ENCODE measurements at regions not wholly inside any gene's neighbourhood (a gene's known extent, or its start where the extent isn't known, plus 50 kb on each side); places are given as distances from the start of the nearest gene placed in this dataset.

GRCh38 chr7:17098515-17098914 lies 199.9 kb upstream of the AHR start:
- TF ChIP-seq RAD21 (IDR thresholded peaks at IDR 0.05; ENCODE audit: low read depth), result no peak
- TF ChIP-seq USF1 (IDR thresholded peaks at IDR 0.05), result no peak
- no peak for TF ChIP-seq ZBTB7A (IDR thresholded peaks at IDR 0.05; ENCODE audit: low read depth)
- no peak for TF ChIP-seq CEBPB (IDR thresholded peaks at IDR 0.05)
- TF ChIP-seq NFIC (IDR thresholded peaks at IDR 0.05), result no peak
- no peak for TF ChIP-seq MAX (IDR thresholded peaks at IDR 0.05)
- no peak for TF ChIP-seq TAF1 (IDR thresholded peaks at IDR 0.05; ENCODE audit: low read depth)
- no peak for TF ChIP-seq CREB1 (IDR thresholded peaks at IDR 0.05; ENCODE audit: low read depth)
- TF ChIP-seq EGR1 (IDR thresholded peaks at IDR 0.05), result no peak
- no peak for TF ChIP-seq TEAD4 (IDR thresholded peaks at IDR 0.05)

GRCh38 chr7:17099083-17099973 lies 199.1 kb upstream of the AHR start:
- no peak for TF ChIP-seq NFIC (IDR thresholded peaks at IDR 0.05)
- TF ChIP-seq TAF1 (IDR thresholded peaks at IDR 0.05; ENCODE audit: low read depth), result no peak
- peak; percentile 78 for TF ChIP-seq CEBPB (IDR thresholded peaks at IDR 0.05)
- TF ChIP-seq FOXM1 (IDR thresholded peaks at IDR 0.05; ENCODE audit: borderline replicate concordance, low read depth), result no peak

- no peak for TF ChIP-seq TAF1 (IDR thresholded peaks at IDR 0.05; ENCODE audit: low read depth)
- no peak for TF ChIP-seq REST (IDR thresholded peaks at IDR 0.05; ENCODE audit: low read depth)
- no peak for TF ChIP-seq NFIC (IDR thresholded peaks at IDR 0.05)
- TF ChIP-seq ZBTB7A (IDR thresholded peaks at IDR 0.05; ENCODE audit: low read depth), result no peak
- no peak for TF ChIP-seq EGR1 (IDR thresholded peaks at IDR 0.05)
- no peak for TF ChIP-seq CREB1 (IDR thresholded peaks at IDR 0.05; ENCODE audit: low read depth)
- no peak for TF ChIP-seq CEBPB (IDR thresholded peaks at IDR 0.05)
- TF ChIP-seq TEAD4 (IDR thresholded peaks at IDR 0.05), result no peak
- TF ChIP-seq USF1 (IDR thresholded peaks at IDR 0.05), result no peak
- TF ChIP-seq RAD21 (IDR thresholded peaks at IDR 0.05; ENCODE audit: low read depth), result no peak
- no peak for TF ChIP-seq EP300 (IDR thresholded peaks at IDR 0.05; ENCODE audit: borderline replicate concordance)
- no peak for TF ChIP-seq FOXM1 (IDR thresholded peaks at IDR 0.05; ENCODE audit: borderline replicate concordance, low read depth)
- TF ChIP-seq YY1 (IDR thresholded peaks at IDR 0.05; ENCODE audit: low read depth), result no peak
- no peak for TF ChIP-seq TCF12 (IDR thresholded peaks at IDR 0.05; ENCODE audit: low read depth)
- no peak for TF ChIP-seq MAX (IDR thresholded peaks at IDR 0.05)
Observed at GRCh38 chr7:17101207-17101696, 197.2 kb upstream of the AHR start.

GRCh38 chr7:17103170-17103569 lies 195.3 kb upstream of the AHR start:
- TF ChIP-seq CEBPB (IDR thresholded peaks at IDR 0.05) (no peak), USF1 (IDR thresholded peaks at IDR 0.05) (no peak), REST (IDR thresholded peaks at IDR 0.05; ENCODE audit: low read depth) (no peak), ZBTB7A (IDR thresholded peaks at IDR 0.05; ENCODE audit: low read depth) (no peak), EP300 (IDR thresholded peaks at IDR 0.05; ENCODE audit: borderline replicate concordance) (no peak), FOXM1 (IDR thresholded peaks at IDR 0.05; ENCODE audit: borderline replicate concordance, low read depth) (no peak), TAF1 (IDR thresholded peaks at IDR 0.05; ENCODE audit: low read depth) (no peak), MAX (IDR thresholded peaks at IDR 0.05) (no peak), CREB1 (IDR thresholded peaks at IDR 0.05; ENCODE audit: low read depth) (no peak), EGR1 (IDR thresholded peaks at IDR 0.05) (no peak), NFIC (IDR thresholded peaks at IDR 0.05) (no peak), TCF12 (IDR thresholded peaks at IDR 0.05; ENCODE audit: low read depth) (no peak), RAD21 (IDR thresholded peaks at IDR 0.05; ENCODE audit: low read depth) (no peak), YY1 (IDR thresholded peaks at IDR 0.05; ENCODE audit: low read depth) (no peak)

- peak; percentile 70 for TF ChIP-seq REST (IDR thresholded peaks at IDR 0.05; ENCODE audit: low read depth)
- no peak for TF ChIP-seq FOXM1 (IDR thresholded peaks at IDR 0.05; ENCODE audit: borderline replicate concordance, low read depth)
Observed at GRCh38 chr7:17103984-17104383, 194.5 kb upstream of the AHR start.

Measured in Ishikawa (cell line).